WTC11 (cell line): ENCODE measurements at regions not wholly inside any gene's neighbourhood (a gene's known extent, or its start where the extent isn't known, plus 50 kb on each side); places are given as distances from the start of the nearest gene placed in this dataset.

Experiments
- ATF1 ChIP-seq: sonication (generic); formaldehyde crosslinking; IDR thresholded peaks from 2 replicates; pipeline ENCODE4 v1.8.1; 2023; ENCODE audit warnings: mild to moderate bottlenecking, moderate library complexity, missing genetic modification reagents
- CREB1 ChIP-seq: sonication (generic); formaldehyde crosslinking; IDR thresholded peaks from 2 replicates; pipeline ENCODE4 v1.8.0; 2023; ENCODE audit warnings: mild to moderate bottlenecking, missing genetic modification reagents
- CTCF ChIP-seq: fragments of 200-600 bp; IDR thresholded peaks from 2 replicates; pipeline ENCODE4 v1.8.0; 2022; ENCODE audit warnings: antibody characterized with exemption
- ETV6 ChIP-seq: sonication (generic); formaldehyde crosslinking; IDR thresholded peaks from 2 replicates; pipeline ENCODE4 v1.8.1; 2022; ENCODE audit warnings: mild to moderate bottlenecking, missing genetic modification reagents
- HMGXB4 ChIP-seq: sonication (generic); formaldehyde crosslinking; IDR thresholded peaks from 2 replicates; pipeline ENCODE4 v1.8.1; 2023; ENCODE audit warnings: mild to moderate bottlenecking, moderate library complexity, missing genetic modification reagents
- ZBTB21 ChIP-seq: sonication (generic); formaldehyde crosslinking; IDR thresholded peaks from 2 replicates; pipeline ENCODE4 v1.8.1; 2023; ENCODE audit warnings: mild to moderate bottlenecking, missing genetic modification reagents, borderline replicate concordance

- no peak for TF ChIP-seq CTCF
- no peak for TF ChIP-seq ETV6
- TF ChIP-seq HMGXB4 (CRISPR knock-in tag), result no peak
- no peak for TF ChIP-seq ATF1 (CRISPR knock-in tag)
- no peak for TF ChIP-seq CREB1 (CRISPR knock-in tag)
- TF ChIP-seq ZBTB21 (CRISPR knock-in tag), result no peak
Measured at GRCh38 chr11:116176484-116177005, 596.2 kb downstream of the BUD13 start.
